HEK293 (cell line): ENCODE measurements at regions not wholly inside any gene's neighbourhood (a gene's known extent, or its start where the extent isn't known, plus 50 kb on each side); places are given as distances from the start of the nearest gene placed in this dataset.

Experiments used
- ZBTB7A ChIP-seq: fragments of 450-650 bp; formaldehyde crosslinking; IDR thresholded peaks from 2 replicates; pipeline ENCODE4 v1.5.1; 2016; ENCODE audit warnings: low read depth, missing biosample characterization, missing genetic modification characterization
- ZNF175 ChIP-seq: fragments of 450-650 bp; formaldehyde crosslinking; IDR thresholded peaks from 2 replicates; pipeline ENCODE4 v1.5.1; 2016; ENCODE audit warnings: missing biosample characterization, missing genetic modification characterization
- ZNF423 ChIP-seq: fragments of 450-650 bp; formaldehyde crosslinking; IDR thresholded peaks from 2 replicates; pipeline ENCODE4 v1.5.1; 2016; ENCODE audit warnings: missing biosample characterization, missing genetic modification characterization
- ZNF549 ChIP-seq: fragments of 450-650 bp; IDR thresholded peaks from 2 replicates; pipeline ENCODE4 v1.5.1; 2018; ENCODE audit warnings: missing biosample characterization, missing genetic modification characterization, mild to moderate bottlenecking, inconsistent platforms, moderate library complexity
- ZSCAN30 ChIP-seq: fragments of 450-650 bp; IDR thresholded peaks from 2 replicates; pipeline ENCODE4 v1.5.1; 2018; ENCODE audit warnings: missing biosample characterization, mild to moderate bottlenecking, missing genetic modification characterization, moderate library complexity
- TF ChIP-seq, protein P1 (sequence below): fragments of 450-650 bp; formaldehyde crosslinking; IDR thresholded peaks from 2 replicates; pipeline ENCODE4 v1.5.1; 2016; ENCODE audit warnings: missing biosample characterization, missing genetic modification characterization
- TF ChIP-seq, protein P2 (sequence below): fragments of 450-650 bp; formaldehyde crosslinking; IDR thresholded peaks from 2 replicates; pipeline ENCODE4 v1.5.1; 2016; ENCODE audit warnings: missing biosample characterization, missing genetic modification characterization, borderline replicate concordance
- TF ChIP-seq, protein P3 (sequence below): fragments of 450-650 bp; formaldehyde crosslinking; IDR thresholded peaks from 2 replicates; pipeline ENCODE4 v1.5.1; 2016; ENCODE audit warnings: missing biosample characterization, missing genetic modification characterization
- TF ChIP-seq, protein P4 (sequence below): fragments of 450-650 bp; formaldehyde crosslinking; IDR thresholded peaks from 2 replicates; pipeline ENCODE4 v1.5.1; 2016; ENCODE audit warnings: missing biosample characterization, missing genetic modification characterization
- TF ChIP-seq, protein P5 (sequence below): fragments of 450-650 bp; formaldehyde crosslinking; IDR thresholded peaks from 2 replicates; pipeline ENCODE4 v1.5.1; 2016; ENCODE audit warnings: missing biosample characterization, missing genetic modification characterization

DNA sequence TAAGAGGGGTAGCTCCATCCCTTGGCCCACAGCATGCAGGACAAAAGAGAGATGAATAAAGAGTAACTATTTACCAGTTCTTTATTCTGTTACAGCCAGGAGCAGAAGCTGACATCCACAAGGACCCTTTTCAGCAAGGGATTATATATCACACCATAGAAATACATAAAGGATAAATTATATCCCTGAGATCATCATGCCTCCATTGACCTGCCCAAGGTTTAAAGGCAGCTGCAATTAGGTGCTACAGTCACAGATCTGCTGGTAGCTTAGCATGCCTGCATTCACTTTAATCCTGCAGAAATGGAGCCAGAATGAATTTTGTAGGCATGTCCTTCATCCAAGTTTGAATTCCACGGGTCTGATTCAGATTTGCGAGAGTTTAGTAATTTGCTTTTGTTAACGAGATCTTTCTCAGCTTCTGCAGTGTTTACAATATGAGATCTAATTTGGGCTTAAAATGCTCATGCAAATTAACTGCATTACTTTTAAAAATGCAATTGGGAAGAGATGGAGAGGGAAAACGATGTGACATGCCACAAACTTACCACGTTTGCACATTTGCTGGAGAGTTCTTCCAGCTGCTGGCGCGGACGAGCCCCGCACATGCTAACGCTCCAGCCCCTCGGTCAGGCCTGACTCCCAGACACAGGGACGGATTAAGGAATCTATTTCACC is 327.0 kb upstream of the NOCT start:
- TF ChIP-seq, protein P1, sequence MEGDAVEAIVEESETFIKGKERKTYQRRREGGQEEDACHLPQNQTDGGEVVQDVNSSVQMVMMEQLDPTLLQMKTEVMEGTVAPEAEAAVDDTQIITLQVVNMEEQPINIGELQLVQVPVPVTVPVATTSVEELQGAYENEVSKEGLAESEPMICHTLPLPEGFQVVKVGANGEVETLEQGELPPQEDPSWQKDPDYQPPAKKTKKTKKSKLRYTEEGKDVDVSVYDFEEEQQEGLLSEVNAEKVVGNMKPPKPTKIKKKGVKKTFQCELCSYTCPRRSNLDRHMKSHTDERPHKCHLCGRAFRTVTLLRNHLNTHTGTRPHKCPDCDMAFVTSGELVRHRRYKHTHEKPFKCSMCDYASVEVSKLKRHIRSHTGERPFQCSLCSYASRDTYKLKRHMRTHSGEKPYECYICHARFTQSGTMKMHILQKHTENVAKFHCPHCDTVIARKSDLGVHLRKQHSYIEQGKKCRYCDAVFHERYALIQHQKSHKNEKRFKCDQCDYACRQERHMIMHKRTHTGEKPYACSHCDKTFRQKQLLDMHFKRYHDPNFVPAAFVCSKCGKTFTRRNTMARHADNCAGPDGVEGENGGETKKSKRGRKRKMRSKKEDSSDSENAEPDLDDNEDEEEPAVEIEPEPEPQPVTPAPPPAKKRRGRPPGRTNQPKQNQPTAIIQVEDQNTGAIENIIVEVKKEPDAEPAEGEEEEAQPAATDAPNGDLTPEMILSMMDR (tag by site-specific recombination) = no peak
- TF ChIP-seq ZNF423 (no peak), ZSCAN30 (tag by site-specific recombination) (no peak), ZNF549 (tag by site-specific recombination) (no peak), ZNF175 (tag by site-specific recombination) (no peak), ZBTB7A (tag by site-specific recombination) (no peak)
- TF ChIP-seq, protein P2, sequence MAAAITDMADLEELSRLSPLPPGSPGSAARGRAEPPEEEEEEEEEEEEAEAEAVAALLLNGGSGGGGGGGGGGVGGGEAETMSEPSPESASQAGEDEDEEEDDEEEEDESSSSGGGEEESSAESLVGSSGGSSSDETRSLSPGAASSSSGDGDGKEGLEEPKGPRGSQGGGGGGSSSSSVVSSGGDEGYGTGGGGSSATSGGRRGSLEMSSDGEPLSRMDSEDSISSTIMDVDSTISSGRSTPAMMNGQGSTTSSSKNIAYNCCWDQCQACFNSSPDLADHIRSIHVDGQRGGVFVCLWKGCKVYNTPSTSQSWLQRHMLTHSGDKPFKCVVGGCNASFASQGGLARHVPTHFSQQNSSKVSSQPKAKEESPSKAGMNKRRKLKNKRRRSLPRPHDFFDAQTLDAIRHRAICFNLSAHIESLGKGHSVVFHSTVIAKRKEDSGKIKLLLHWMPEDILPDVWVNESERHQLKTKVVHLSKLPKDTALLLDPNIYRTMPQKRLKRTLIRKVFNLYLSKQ = no peak
- TF ChIP-seq, protein P3, sequence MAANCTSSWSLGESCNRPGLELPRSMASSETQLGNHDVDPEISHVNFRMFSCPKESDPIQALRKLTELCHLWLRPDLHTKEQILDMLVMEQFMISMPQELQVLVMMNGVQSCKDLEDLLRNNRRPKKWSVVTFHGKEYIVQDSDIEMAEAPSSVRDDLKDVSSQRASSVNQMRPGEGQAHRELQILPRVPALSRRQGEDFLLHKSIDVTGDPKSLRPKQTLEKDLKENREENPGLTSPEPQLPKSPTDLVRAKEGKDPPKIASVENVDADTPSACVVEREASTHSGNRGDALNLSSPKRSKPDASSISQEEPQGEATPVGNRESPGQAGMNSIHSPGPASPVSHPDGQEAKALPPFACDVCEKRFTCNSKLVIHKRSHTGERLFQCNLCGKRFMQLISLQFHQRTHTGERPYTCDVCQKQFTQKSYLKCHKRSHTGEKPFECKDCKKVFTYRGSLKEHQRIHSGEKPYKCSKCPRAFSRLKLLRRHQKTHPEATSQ (tag by site-specific recombination) = no peak
- TF ChIP-seq, protein P4, sequence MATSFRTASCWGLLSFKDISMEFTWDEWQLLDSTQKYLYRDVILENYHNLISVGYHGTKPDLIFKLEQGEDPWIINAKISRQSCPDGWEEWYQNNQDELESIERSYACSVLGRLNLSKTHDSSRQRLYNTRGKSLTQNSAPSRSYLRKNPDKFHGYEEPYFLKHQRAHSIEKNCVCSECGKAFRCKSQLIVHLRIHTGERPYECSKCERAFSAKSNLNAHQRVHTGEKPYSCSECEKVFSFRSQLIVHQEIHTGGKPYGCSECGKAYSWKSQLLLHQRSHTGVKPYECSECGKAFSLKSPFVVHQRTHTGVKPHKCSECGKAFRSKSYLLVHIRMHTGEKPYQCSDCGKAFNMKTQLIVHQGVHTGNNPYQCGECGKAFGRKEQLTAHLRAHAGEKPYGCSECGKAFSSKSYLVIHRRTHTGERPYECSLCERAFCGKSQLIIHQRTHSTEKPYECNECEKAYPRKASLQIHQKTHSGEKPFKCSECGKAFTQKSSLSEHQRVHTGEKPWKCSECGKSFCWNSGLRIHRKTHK = no peak
- TF ChIP-seq, protein P5, sequence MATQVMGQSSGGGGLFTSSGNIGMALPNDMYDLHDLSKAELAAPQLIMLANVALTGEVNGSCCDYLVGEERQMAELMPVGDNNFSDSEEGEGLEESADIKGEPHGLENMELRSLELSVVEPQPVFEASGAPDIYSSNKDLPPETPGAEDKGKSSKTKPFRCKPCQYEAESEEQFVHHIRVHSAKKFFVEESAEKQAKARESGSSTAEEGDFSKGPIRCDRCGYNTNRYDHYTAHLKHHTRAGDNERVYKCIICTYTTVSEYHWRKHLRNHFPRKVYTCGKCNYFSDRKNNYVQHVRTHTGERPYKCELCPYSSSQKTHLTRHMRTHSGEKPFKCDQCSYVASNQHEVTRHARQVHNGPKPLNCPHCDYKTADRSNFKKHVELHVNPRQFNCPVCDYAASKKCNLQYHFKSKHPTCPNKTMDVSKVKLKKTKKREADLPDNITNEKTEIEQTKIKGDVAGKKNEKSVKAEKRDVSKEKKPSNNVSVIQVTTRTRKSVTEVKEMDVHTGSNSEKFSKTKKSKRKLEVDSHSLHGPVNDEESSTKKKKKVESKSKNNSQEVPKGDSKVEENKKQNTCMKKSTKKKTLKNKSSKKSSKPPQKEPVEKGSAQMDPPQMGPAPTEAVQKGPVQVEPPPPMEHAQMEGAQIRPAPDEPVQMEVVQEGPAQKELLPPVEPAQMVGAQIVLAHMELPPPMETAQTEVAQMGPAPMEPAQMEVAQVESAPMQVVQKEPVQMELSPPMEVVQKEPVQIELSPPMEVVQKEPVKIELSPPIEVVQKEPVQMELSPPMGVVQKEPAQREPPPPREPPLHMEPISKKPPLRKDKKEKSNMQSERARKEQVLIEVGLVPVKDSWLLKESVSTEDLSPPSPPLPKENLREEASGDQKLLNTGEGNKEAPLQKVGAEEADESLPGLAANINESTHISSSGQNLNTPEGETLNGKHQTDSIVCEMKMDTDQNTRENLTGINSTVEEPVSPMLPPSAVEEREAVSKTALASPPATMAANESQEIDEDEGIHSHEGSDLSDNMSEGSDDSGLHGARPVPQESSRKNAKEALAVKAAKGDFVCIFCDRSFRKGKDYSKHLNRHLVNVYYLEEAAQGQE (tag by site-specific recombination) = no peak
